Aorta (tissue), 5 donors: ENCODE measurements at regions not wholly inside any gene's neighbourhood (a gene's known extent, or its start where the extent isn't known, plus 50 kb on each side); places are given as distances from the start of the nearest gene placed in this dataset.

Source experiments
- ATAC-seq: fragments of 200-7000 bp; cut with Tn5 transposase; one replicate; pipeline ENCODE4 v1.9.1; 2022; ENCODE audit warnings: moderate library complexity; ENCODE audit not compliant: low FRiP score
- DNase-seq, 2 donors: peaks; one replicate each; pipeline ENCODE4 v3.0.0-alpha.2; 2020
- H3K27ac ChIP-seq, 2 donors: one replicate each; pipeline ENCODE4 v1.5.1; 2013; ENCODE audit warnings: low read length in 2 of 2, mild to moderate bottlenecking in 2 of 2, moderate library complexity in 2 of 2, control low read depth in 1 of 2, inconsistent platforms in 1 of 2, low read depth in 1 of 2
- H3K27me3 ChIP-seq, 2 donors: one replicate each; pipeline ENCODE4 v1.6.1; 2013; ENCODE audit warnings: control low read depth in 1 of 2, low read length in 1 of 2, mild to moderate bottlenecking in 1 of 2, moderate library complexity in 1 of 2; ENCODE audit not compliant: insufficient read depth in 2 of 2, control insufficient read depth in 1 of 2
- H3K36me3 ChIP-seq, 2 donors: one replicate each; pipeline ENCODE4 v1.6.1; 2013; ENCODE audit warnings: control low read depth in 1 of 2, low read length in 1 of 2, mild to moderate bottlenecking in 1 of 2; ENCODE audit not compliant: insufficient read depth in 2 of 2, control insufficient read depth in 1 of 2
- H3K4me1 ChIP-seq, 2 donors: one replicate each; pipeline ENCODE4 v1.6.1; 2013; ENCODE audit warnings: low read length in 2 of 2, control low read depth in 1 of 2, mild to moderate bottlenecking in 1 of 2, moderate library complexity in 1 of 2; ENCODE audit not compliant: insufficient read depth in 2 of 2, control insufficient read depth in 1 of 2
- H3K4me3 ChIP-seq, 2 donors: one replicate each; pipeline ENCODE4 v1.5.1; 2013; ENCODE audit warnings: low read length in 2 of 2, control low read depth in 1 of 2, mild to moderate bottlenecking in 1 of 2
- H3K9me3 ChIP-seq: one replicate; pipeline ENCODE4 v1.6.1; 2013; ENCODE audit warnings: mild to moderate bottlenecking, low read length; ENCODE audit not compliant: control insufficient read depth
- WGBS, 2 donors: extraction: QIAGEN DNeasy Blood & Tissue Kit; methylation state at CpG; one replicate each; pipeline ENCODE4 v1.1.7; 2013; 5-methylcytosine and 5-hydroxymethylcytosine counted together
- intact Hi-C, 2 donors: fragments of 100-400 bp; cut with DNase I; formaldehyde crosslinking; loops; one replicate each; pipeline versions ENCODE4 v1.14.2 to v1.15.0; 2022
- donor health status: healthy with polysubstance abuse.
- donor health status: Bipolar disorder and iron deficiency.
- donor health status: DM: no; HTN: no; CAD: no.
- donor health status: DM: no; HTN: no; CAD: no.
- donor health status: DM: yes; HTN: yes; CAD: no.

DNA sequence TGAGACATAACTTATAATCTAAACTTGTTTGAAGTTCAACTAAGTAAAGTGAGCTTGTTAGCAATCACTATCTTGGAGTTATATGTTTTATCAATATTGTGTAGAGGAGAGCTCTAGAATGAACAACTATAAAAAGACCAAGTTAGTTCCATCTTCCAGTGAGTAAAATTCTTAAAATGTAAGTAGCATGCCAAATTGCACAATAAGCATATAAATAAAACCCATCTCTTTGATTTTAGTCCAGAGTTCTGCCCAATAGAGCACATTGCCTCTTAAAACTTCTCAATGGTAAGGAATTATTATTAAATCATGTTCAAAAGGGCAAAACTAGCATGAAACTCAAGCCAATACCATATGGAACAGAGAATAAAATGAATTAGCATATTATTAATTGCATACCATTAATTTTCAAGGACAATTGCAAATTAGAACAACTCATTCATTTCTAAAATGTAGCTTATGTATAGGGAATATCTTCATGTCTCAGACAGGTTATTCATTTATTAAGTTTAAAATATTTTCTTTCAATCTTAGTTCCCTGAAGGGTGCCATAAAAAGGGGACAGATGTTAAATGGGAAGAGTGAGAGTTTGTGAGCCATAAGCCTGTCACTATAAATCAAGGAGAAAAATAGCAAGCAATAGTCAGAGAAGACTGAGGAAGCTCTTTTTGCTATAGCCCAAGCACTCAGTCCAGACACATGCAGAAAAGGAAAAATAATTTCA is 507.6 kb downstream of the CENPC start:
- no peak for DNase-seq
- peaks cover 2% of the 10 kb centered on the region for H3K9me3 ChIP-seq
- H3K27ac ChIP-seq = no peak overlapping the region
- no peaks in the 10 kb centered on the region for H3K4me1 ChIP-seq
- H3K27me3 ChIP-seq = no peaks in the 10 kb centered on the region
- no peaks in the 10 kb centered on the region for H3K36me3 ChIP-seq
- intact Hi-C loops = no loop called here
- ATAC-seq = no peak
- no peak overlapping the region for H3K4me3 ChIP-seq

- Histone ChIP-seq H3K36me3 (no peaks in the 10 kb centered on the region), H3K4me1 (no peaks in the 10 kb centered on the region), H3K27me3 (no peaks in the 10 kb centered on the region), H3K27ac (no peak overlapping the region), H3K4me3 (no peak overlapping the region), H3K9me3 (peaks cover 2% of the 10 kb centered on the region)
- intact Hi-C loops = no loop called here
- DNase-seq (no peak), ATAC-seq (no peak)
These were observed 508.5 kb downstream of the CENPC start for GRCh38 chr4:67036791-67037190.

DNA sequence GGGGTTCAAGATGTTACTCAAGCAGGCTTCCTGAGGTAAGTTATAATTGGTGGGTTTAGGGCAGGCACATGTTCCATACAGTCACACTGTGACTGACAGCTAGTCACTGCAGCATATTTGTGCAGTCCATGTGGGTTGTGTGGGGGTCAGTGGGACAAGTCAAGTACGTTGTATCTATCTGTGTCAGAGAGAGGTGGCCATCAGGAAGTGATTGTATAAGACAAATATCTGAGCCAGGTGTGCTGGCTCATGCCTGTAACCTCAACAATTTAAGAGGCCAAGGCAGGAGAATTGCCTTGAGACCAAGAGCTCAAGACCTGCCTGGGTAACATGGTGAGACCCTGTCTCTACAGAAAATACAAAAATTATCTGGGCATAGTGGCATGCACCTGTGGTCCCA is 509.3 kb downstream of the CENPC start:
- Histone ChIP-seq H3K36me3 (no peaks in the 10 kb centered on the region), H3K27ac (no peak overlapping the region), H3K27me3 (no peaks in the 10 kb centered on the region), H3K9me3 (peaks cover 2% of the 10 kb centered on the region), H3K4me1 (no peaks in the 10 kb centered on the region), H3K4me3 (no peak overlapping the region)
- no peak for DNase-seq
- 55 to 60% methylated on average over 1 of the region's 1 CpG for WGBS, 2 donors
- no peak for ATAC-seq
- intact Hi-C loops = no loop called here

DNA sequence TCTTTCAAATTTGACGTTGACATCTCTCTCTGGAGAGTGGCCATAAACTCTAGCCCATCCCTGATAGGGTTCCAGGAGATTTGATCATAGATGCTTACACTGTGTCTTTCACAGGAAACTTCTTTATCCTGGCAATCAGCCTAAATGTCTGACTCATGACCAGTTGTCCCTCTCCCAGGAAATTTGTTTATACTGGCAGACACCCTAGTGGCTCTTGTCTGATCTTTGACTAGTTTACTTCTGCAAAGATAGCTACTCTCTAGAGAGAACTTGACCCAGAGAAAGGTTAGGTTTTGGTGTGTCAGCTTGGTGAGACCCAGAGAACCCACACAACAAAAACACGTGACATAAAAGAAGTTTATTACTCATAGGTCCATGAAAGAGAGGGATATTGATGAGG is 509.8 kb downstream of the CENPC start:
- no peaks in the 10 kb centered on the region for H3K4me1 ChIP-seq
- no peaks in the 10 kb centered on the region for H3K36me3 ChIP-seq
- H3K9me3 ChIP-seq = peaks cover 2% of the 10 kb centered on the region
- no peaks in the 10 kb centered on the region for H3K27me3 ChIP-seq
- H3K27ac ChIP-seq = no peak overlapping the region
- WGBS, 2 donors = 17 to 24% methylated on average over 2 of the region's 2 CpGs
- DNase-seq (no peak), ATAC-seq (no peak)
- intact Hi-C loops = no loop called here
- no peak overlapping the region for H3K4me3 ChIP-seq

- Histone ChIP-seq H3K36me3 (no peaks in the 10 kb centered on the region), H3K27me3 (no peaks in the 10 kb centered on the region), H3K4me3 (no peak overlapping the region), H3K9me3 (no peaks in the 10 kb centered on the region), H3K4me1 (no peaks in the 10 kb centered on the region), H3K27ac (no peak overlapping the region)
- intact Hi-C loops = no loop called here
- no peak for ATAC-seq
- no peak for DNase-seq
These were observed 514.7 kb downstream of the CENPC start for GRCh38 chr4:67030636-67031035.

GRCh38 chr4:67020438-67020797 is 524.9 kb downstream of the CENPC start:
- H3K36me3 ChIP-seq = no peaks in the 10 kb centered on the region
- H3K4me1 ChIP-seq = no peaks in the 10 kb centered on the region
- no peak for DNase-seq
- H3K4me3 ChIP-seq = no peak overlapping the region
- no peak for ATAC-seq
- 73 to 76% methylated on average over 1 of the region's 1 CpG for WGBS, 2 donors
- peaks cover 2% of the 10 kb centered on the region for H3K9me3 ChIP-seq
- no peak overlapping the region for H3K27ac ChIP-seq
- no peaks in the 10 kb centered on the region for H3K27me3 ChIP-seq
- intact Hi-C loops = no loop called here

GRCh38 chr4:67019686-67020437 is 525.4 kb downstream of the CENPC start:
- Histone ChIP-seq H3K27me3 (no peaks in the 10 kb centered on the region), H3K27ac (no peak overlapping the region), H3K9me3 (peaks cover 2% of the 10 kb centered on the region), H3K36me3 (no peaks in the 10 kb centered on the region), H3K4me3 (no peak overlapping the region), H3K4me1 (no peaks in the 10 kb centered on the region)
- ATAC-seq = no peak
- 37 to 41% methylated on average over 3 of the region's 3 CpGs for WGBS, 2 donors
- no peak for DNase-seq
- intact Hi-C loops = no loop called here

GRCh38 chr4:67014592-67014991 is 530.7 kb downstream of the CENPC start:
- H3K4me1 ChIP-seq = no peaks in the 10 kb centered on the region
- WGBS, 2 donors = 64 to 76% methylated on average over 4 of the region's 4 CpGs
- no peaks in the 10 kb centered on the region for H3K9me3 ChIP-seq

DNA sequence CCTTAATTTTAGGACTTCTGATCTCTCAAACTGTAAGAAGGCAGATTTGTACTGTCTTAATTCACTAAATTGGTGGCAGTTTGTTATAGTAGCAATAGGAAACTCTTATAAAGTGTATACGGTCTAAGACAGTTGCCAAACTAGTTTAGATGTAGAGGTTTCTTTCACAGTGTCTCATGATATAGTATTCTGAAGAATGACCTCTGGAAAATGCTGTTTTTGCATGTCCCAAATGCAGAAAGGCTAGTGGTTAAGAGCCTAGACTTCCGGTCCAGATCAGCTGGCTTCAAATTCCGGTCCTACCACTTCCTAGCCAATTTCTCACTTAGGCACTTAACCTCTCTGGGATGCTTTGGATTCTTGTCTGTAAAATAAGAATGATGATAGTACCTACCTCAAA is 538.5 kb downstream of the CENPC start:
- Histone ChIP-seq H3K36me3 (no peaks in the 10 kb centered on the region), H3K9me3 (peaks cover 2% of the 10 kb centered on the region), H3K4me3 (no peak overlapping the region), H3K27ac (no peak overlapping the region), H3K27me3 (peaks cover 0 to 2% of the 10 kb centered on the region in 2 donors), H3K4me1 (no peaks in the 10 kb centered on the region)
- DNase-seq (no peak), ATAC-seq (no peak)
- intact Hi-C loops = no loop called here
- 58 to 62% methylated on average over 3 of the region's 3 CpGs for WGBS, 2 donors

More at GRCh38 chr4:67014592-67014991, 530.7 kb downstream of the CENPC start:
- no peaks in the 10 kb centered on the region for H3K36me3 ChIP-seq
- no peak overlapping the region for H3K27ac ChIP-seq
- intact Hi-C loops = no loop called here
- no peaks in the 10 kb centered on the region for H3K27me3 ChIP-seq
- ATAC-seq (no peak), DNase-seq (no peak)
- H3K4me3 ChIP-seq = no peak overlapping the region
